HepG2 (cell line): ENCODE measurements at regions not wholly inside any gene's neighbourhood (a gene's known extent, or its start where the extent isn't known, plus 50 kb on each side); places are given as distances from the start of the nearest gene placed in this dataset.
A peak's percentile ranks its signal among the peaks of the same experiment; 100 is the strongest.

Source experiments
- ATAC-seq: fragments of 200-7000 bp; cut with Tn5 transposase; 3 replicates; pipeline ENCODE4 v1.9.1; 2020; ENCODE audit warnings: mild to moderate bottlenecking, moderate library complexity
- BruUV-seq: library from RNA; stranded (reverse); fragments of 400-500 nt; replicated peaks from 2 replicates; lab custom pipeline; 2021; lab: Mats Ljungman, UMichigan
- CTCF ChIA-PET: fragments of 300-600 bp; formaldehyde crosslinking; extraction: SDS; loops from one replicate; lab custom pipeline; 2021; ENCODE audit warnings: low total read pairs, inconsistent platforms, low intra/inter-chr PET ratio; lab: Yijun Ruan, JAX
- POLR2A ChIA-PET: fragments of 350-600 bp; sonication (Branson Sonifier 250); formaldehyde crosslinking; loops from one replicate; lab custom pipeline; 2020; ENCODE audit warnings: antibody characterized with exemption, inconsistent platforms; lab: Yijun Ruan, JAX
- DNase-seq: peaks from one replicate; pipeline ENCODE4 v3.0.0-alpha.2; 2015; ENCODE audit warnings: low spot score
- FAIRE-seq: peaks from 3 replicates; lab custom pipeline; 2011; peaks lifted over from hg19 to GRCh38; lab: Jason Lieb, UNC
- H2AFZ ChIP-seq: one replicate; pipeline ENCODE4 v1.6.1; 2011; ENCODE audit warnings: low read length, inconsistent platforms
- H3K27ac ChIP-seq: fragments of 300-600 bp; 3 replicates; pipeline ENCODE4 v1.8.0; 2011; ENCODE audit warnings: mixed run types, mild to moderate bottlenecking, mixed read lengths, low read length, inconsistent platforms; ENCODE audit not compliant: insufficient read depth; ENCODE audit errors: extremely low read length
- H3K27me3 ChIP-seq, 2 experiments: fragments of 200-600 bp in 1 of 2; 2 replicates in 1 of 2; 3 replicates in 1 of 2; pipeline versions ENCODE4 v1.6.0 to v1.8.0; 2011; ENCODE audit warnings: low read length in 2 of 2, mild to moderate bottlenecking in 2 of 2, moderate library complexity in 2 of 2, inconsistent platforms in 1 of 2; ENCODE audit not compliant: insufficient read depth in 2 of 2, control insufficient read depth in 1 of 2
- H3K36me3 ChIP-seq, 2 experiments: fragments of 200-600 bp in 1 of 2; replicated peaks in 1 of 2; 2 replicates in 1 of 2; 3 replicates in 1 of 2; pipeline versions ENCODE4 v1.5.1 to v1.8.0; 2011; ENCODE audit warnings: low read length in 2 of 2, inconsistent platforms in 1 of 2; ENCODE audit not compliant: insufficient read depth in 2 of 2, control insufficient read depth in 1 of 2
- H3K4me1 ChIP-seq: 2 replicates; pipeline ENCODE4 v1.5.1; 2012; ENCODE audit warnings: low read length, inconsistent platforms; ENCODE audit not compliant: insufficient read depth
- H3K4me2 ChIP-seq: 2 replicates; pipeline ENCODE4 v1.6.0; 2011; ENCODE audit warnings: low read depth, low read length, inconsistent platforms
- H3K4me3 ChIP-seq, 3 experiments: fragments of 200-600 bp in 1 of 3; sonication (generic), shearing (Covaris generic) in 1 of 3; replicated peaks in 1 of 3; 2 replicates each; pipeline ENCODE4 v1.5.1; 2011 to 2016; ENCODE audit warnings: low read length in 3 of 3, inconsistent platforms in 2 of 3, low read depth in 2 of 3, mild to moderate bottlenecking in 2 of 3, control low read depth in 1 of 3, mixed read lengths in 1 of 3; ENCODE audit not compliant: insufficient read depth in 1 of 3
- H3K79me2 ChIP-seq: one replicate; pipeline ENCODE4 v1.6.1; 2011; ENCODE audit warnings: low read length, inconsistent platforms; ENCODE audit not compliant: insufficient read depth
- H3K9ac ChIP-seq: 2 replicates; pipeline ENCODE4 v1.6.0; 2011; ENCODE audit warnings: mild to moderate bottlenecking, low read depth, low read length, inconsistent platforms; ENCODE audit not compliant: insufficient read depth
- H3K9me3 ChIP-seq: 2 replicates; pipeline ENCODE4 v1.5.1; 2012; ENCODE audit warnings: mild to moderate bottlenecking, low read length
- H4K20me1 ChIP-seq: 2 replicates; pipeline ENCODE4 v1.6.0; 2011; ENCODE audit warnings: inconsistent platforms, mild to moderate bottlenecking, low read length, moderate library complexity; ENCODE audit not compliant: insufficient read depth
- ARID2 ChIP-seq: sonication (generic); formaldehyde crosslinking; IDR thresholded peaks from 2 replicates; pipeline ENCODE4 v1.8.1; 2022; ENCODE audit warnings: mild to moderate bottlenecking, missing genetic modification reagents, borderline replicate concordance
- ATF1 ChIP-seq: IDR thresholded peaks from 2 replicates; pipeline ENCODE4 v1.6.1; 2016; ENCODE audit warnings: mild to moderate bottlenecking, control low read depth
- BCL6 ChIP-seq: IDR thresholded peaks from 2 replicates; pipeline ENCODE4 v1.6.1; 2016; ENCODE audit warnings: missing genetic modification reagents, missing compliant biosample characterization
- HES4 ChIP-seq: sonication (generic); formaldehyde crosslinking; IDR thresholded peaks from 2 replicates; pipeline ENCODE4 v1.9.0; 2021; ENCODE audit warnings: mild to moderate bottlenecking, missing genetic modification reagents, borderline replicate concordance
- HMG20A ChIP-seq: IDR thresholded peaks from 2 replicates; pipeline ENCODE4 v1.6.1; 2016; ENCODE audit warnings: borderline replicate concordance
- KDM1A ChIP-seq: IDR thresholded peaks from 2 replicates; pipeline ENCODE4 v1.6.1; 2016; ENCODE audit warnings: missing compliant biosample characterization
- SAFB2 ChIP-seq: sonication (generic); formaldehyde crosslinking; IDR thresholded peaks from 2 replicates; pipeline ENCODE4 v1.5.1; 2020; ENCODE audit warnings: missing genetic modification reagents, low read depth, mild to moderate bottlenecking, borderline replicate concordance
- SNAI1 ChIP-seq: sonication (generic); formaldehyde crosslinking; IDR thresholded peaks from 2 replicates; pipeline ENCODE4 v1.5.0; 2020; ENCODE audit warnings: mild to moderate bottlenecking, missing genetic modification reagents, borderline replicate concordance
- ZMYM4 ChIP-seq: sonication (generic); formaldehyde crosslinking; IDR thresholded peaks from 2 replicates; pipeline ENCODE4 v1.8.1; 2023; ENCODE audit warnings: mild to moderate bottlenecking, missing genetic modification reagents
- ZNF232 ChIP-seq: sonication (generic); formaldehyde crosslinking; IDR thresholded peaks from 2 replicates; pipeline ENCODE4 v1.4.0; 2020; ENCODE audit warnings: missing genetic modification reagents, borderline replicate concordance
- ZNF234 ChIP-seq: sonication (generic); formaldehyde crosslinking; conservative IDR thresholded peaks from 2 replicates; pipeline ENCODE4 v1.5.1; 2020; ENCODE audit warnings: mild to moderate bottlenecking, missing genetic modification reagents
- ZNF33B ChIP-seq: sonication (generic); formaldehyde crosslinking; IDR thresholded peaks from 2 replicates; pipeline ENCODE4 v1.5.1; 2020; ENCODE audit warnings: mild to moderate bottlenecking, missing genetic modification reagents
- WGBS: methylation state at CpG from one replicate; pipeline ENCODE4 v1.1.6; 2017; ENCODE audit warnings: low lambda C conversion rate; 5-methylcytosine and 5-hydroxymethylcytosine counted together
- in situ Hi-C: cut with HindIII; loops from 2 replicates; pipeline ENCODE4 v1.10.0; 2017; ENCODE audit warnings: low pct_unique_long_range_greater_than_20kb; ENCODE audit not compliant: extremely low pct_ligation_motif_present
- intact Hi-C: fragments of 100-400 bp; cut with micrococcal nuclease; formaldehyde crosslinking; loops from one replicate; pipeline ENCODE4 v1.10.0; 2022; ENCODE audit not compliant: unreplicated experiment
- TF ChIP-seq, protein P1 (sequence below): sonication (generic); formaldehyde crosslinking; IDR thresholded peaks from 2 replicates; pipeline ENCODE4 v1.4.0; 2020; ENCODE audit warnings: missing genetic modification reagents
- TF ChIP-seq, protein P2 (sequence below): sonication (generic); formaldehyde crosslinking; IDR thresholded peaks from 2 replicates; pipeline ENCODE4 v1.4.0; 2020; ENCODE audit warnings: mild to moderate bottlenecking, missing genetic modification reagents, borderline replicate concordance
- TF ChIP-seq, protein P3 (sequence below): sonication (generic); formaldehyde crosslinking; IDR thresholded peaks from 2 replicates; pipeline ENCODE4 v1.5.0; 2020; ENCODE audit warnings: missing genetic modification reagents

DNA sequence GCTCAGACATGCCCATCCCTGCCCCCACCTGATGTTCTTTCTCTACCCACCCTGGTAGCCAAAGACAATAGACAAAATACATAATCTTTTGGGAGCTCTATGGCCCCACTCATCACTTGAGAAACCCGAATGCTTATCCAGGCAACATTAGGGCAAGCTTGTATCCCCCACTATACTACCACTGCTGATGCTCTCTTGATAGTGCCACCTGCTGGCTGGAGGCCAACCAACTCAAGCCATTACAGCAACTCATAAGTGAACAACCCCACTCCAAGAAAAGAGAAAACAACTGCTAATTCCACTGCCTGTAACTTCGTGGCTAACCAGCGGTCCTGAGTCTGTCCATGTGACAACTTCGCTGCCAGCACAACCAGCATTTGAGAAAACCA is 342.5 kb upstream of the TGFBR2 start (continued):
- TF ChIP-seq, protein P1, sequence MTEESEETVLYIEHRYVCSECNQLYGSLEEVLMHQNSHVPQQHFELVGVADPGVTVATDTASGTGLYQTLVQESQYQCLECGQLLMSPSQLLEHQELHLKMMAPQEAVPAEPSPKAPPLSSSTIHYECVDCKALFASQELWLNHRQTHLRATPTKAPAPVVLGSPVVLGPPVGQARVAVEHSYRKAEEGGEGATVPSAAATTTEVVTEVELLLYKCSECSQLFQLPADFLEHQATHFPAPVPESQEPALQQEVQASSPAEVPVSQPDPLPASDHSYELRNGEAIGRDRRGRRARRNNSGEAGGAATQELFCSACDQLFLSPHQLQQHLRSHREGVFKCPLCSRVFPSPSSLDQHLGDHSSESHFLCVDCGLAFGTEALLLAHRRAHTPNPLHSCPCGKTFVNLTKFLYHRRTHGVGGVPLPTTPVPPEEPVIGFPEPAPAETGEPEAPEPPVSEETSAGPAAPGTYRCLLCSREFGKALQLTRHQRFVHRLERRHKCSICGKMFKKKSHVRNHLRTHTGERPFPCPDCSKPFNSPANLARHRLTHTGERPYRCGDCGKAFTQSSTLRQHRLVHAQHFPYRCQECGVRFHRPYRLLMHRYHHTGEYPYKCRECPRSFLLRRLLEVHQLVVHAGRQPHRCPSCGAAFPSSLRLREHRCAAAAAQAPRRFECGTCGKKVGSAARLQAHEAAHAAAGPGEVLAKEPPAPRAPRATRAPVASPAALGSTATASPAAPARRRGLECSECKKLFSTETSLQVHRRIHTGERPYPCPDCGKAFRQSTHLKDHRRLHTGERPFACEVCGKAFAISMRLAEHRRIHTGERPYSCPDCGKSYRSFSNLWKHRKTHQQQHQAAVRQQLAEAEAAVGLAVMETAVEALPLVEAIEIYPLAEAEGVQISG (CRISPR knock-in tag), result peak; percentile 87
- TF ChIP-seq SAFB2 (CRISPR knock-in tag), result no peak
- no peak for TF ChIP-seq HES4 (CRISPR knock-in tag)
- peak; percentile 60; the same call in 1 of the 2 replicates for TF ChIP-seq ZMYM4 (CRISPR knock-in tag)

DNA sequence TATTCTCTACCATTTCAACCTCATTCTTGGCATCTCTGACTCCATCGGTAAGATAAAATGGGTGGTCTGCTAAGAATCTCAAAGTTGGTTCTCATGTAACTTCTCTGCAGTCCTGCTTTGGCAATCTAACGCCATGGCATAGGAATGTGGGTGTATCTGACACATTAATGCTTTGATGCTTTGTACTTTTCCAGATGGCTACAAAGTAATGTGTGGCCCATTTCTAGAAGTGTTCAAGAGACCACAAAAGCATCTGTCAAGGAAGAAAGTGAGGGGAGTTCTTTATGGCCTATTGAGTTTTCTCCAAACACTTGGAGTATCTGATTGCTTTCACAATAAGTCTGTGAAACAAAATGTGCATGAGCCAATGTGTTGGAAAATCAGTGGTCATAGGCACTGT is 339.9 kb upstream of the TGFBR2 start:
- no peak for DNase-seq

More for the DNA sequence above, 339.9 kb upstream of the TGFBR2 start:
- no peaks in the 10 kb centered on the region for H4K20me1 ChIP-seq
- BruUV-seq, result no TSS peak
- WGBS, result 100% methylated on average over 2 of the region's 2 CpGs
- H3K36me3 ChIP-seq, result no peaks in the 10 kb centered on the region
- H3K9ac ChIP-seq, result no peak overlapping the region
- in situ Hi-C loops, result no loop called here
- H3K4me1 ChIP-seq, result peaks cover 35% of the 10 kb centered on the region
- ChIA-PET POLR2A (no interaction called here), CTCF (no interaction called here)
- TF ChIP-seq ARID2 (CRISPR knock-in tag) (no peak), SNAI1 (CRISPR knock-in tag) (no peak), ATF1 (CRISPR knock-in tag) (no peak), ZNF234 (CRISPR knock-in tag) (no peak), ZNF33B (no peak), KDM1A (no peak), BCL6 (CRISPR knock-in tag) (no peak), HMG20A (CRISPR knock-in tag) (no peak), ZNF232 (CRISPR knock-in tag) (no peak)
- TF ChIP-seq, protein P2, sequence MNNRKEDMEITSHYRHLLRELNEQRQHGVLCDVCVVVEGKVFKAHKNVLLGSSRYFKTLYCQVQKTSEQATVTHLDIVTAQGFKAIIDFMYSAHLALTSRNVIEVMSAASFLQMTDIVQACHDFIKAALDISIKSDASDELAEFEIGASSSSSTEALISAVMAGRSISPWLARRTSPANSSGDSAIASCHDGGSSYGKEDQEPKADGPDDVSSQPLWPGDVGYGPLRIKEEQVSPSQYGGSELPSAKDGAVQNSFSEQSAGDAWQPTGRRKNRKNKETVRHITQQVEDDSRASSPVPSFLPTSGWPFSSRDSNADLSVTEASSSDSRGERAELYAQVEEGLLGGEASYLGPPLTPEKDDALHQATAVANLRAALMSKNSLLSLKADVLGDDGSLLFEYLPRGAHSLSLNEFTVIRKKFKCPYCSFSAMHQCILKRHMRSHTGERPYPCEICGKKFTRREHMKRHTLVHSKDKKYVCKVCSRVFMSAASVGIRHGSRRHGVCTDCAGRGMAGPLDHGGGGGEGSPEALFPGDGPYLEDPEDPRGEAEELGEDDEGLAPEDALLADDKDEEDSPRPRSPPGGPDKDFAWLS (CRISPR knock-in tag), result no peak
- TF ChIP-seq, protein P3, sequence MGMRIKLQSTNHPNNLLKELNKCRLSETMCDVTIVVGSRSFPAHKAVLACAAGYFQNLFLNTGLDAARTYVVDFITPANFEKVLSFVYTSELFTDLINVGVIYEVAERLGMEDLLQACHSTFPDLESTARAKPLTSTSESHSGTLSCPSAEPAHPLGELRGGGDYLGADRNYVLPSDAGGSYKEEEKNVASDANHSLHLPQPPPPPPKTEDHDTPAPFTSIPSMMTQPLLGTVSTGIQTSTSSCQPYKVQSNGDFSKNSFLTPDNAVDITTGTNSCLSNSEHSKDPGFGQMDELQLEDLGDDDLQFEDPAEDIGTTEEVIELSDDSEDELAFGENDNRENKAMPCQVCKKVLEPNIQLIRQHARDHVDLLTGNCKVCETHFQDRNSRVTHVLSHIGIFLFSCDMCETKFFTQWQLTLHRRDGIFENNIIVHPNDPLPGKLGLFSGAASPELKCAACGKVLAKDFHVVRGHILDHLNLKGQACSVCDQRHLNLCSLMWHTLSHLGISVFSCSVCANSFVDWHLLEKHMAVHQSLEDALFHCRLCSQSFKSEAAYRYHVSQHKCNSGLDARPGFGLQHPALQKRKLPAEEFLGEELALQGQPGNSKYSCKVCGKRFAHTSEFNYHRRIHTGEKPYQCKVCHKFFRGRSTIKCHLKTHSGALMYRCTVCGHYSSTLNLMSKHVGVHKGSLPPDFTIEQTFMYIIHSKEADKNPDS (CRISPR knock-in tag), result no peak
- H3K27ac ChIP-seq, result no peak overlapping the region
- H2AFZ ChIP-seq, result no peak overlapping the region
- 0 out of 2 replicates have a peak, but pooled peaks cover 3% of the 10 kb centered on the region for H3K9me3 ChIP-seq
- ATAC-seq (no peak), FAIRE-seq (no peak)
- no peak overlapping the region for H3K4me3 ChIP-seq
- intact Hi-C loops, result no loop called here
- no peaks in the 10 kb centered on the region for H3K27me3 ChIP-seq
- no peaks in the 10 kb centered on the region for H3K79me2 ChIP-seq
- no peak overlapping the region for H3K4me2 ChIP-seq
